IMR-90 (cell line): ENCODE measurements at regions not wholly inside any gene's neighbourhood (a gene's known extent, or its start where the extent isn't known, plus 50 kb on each side); places are given as distances from the start of the nearest gene placed in this dataset.
A peak's percentile ranks its signal among the peaks of the same experiment; 100 is the strongest.

Experiments used
- ATAC-seq: fragments of 200-7000 bp; cut with Tn5 transposase; 2 replicates; pipeline ENCODE4 v1.9.1; 2020; ENCODE audit warnings: low read depth, mild to moderate bottlenecking, moderate library complexity
- BruUV-seq: library from RNA; stranded (reverse); fragments of 400-500 nt; replicated peaks from 2 replicates; lab custom pipeline; 2021; lab: Mats Ljungman, UMichigan
- CTCF ChIA-PET: fragments of 300-600 bp; formaldehyde crosslinking; extraction: SDS; loops from one replicate; lab custom pipeline; 2021; ENCODE audit warnings: antibody characterized with exemption; lab: Yijun Ruan, JAX
- POLR2A ChIA-PET: fragments of 300-600 bp; sonication (Branson Sonifier 250); formaldehyde crosslinking; loops from one replicate; lab custom pipeline; 2022; ENCODE audit warnings: antibody characterized with exemption; ENCODE audit not compliant: unreplicated experiment; lab: Charles Lee
- DNase-seq: peaks from one replicate; pipeline ENCODE4 v3.0.0; 2013
- H2AFZ ChIP-seq: replicated peaks from 2 replicates; pipeline ENCODE3; 2013; ENCODE audit warnings: low read length, mild to moderate bottlenecking; ENCODE audit not compliant: poor library complexity
- H2AK5ac ChIP-seq: 2 replicates; pipeline ENCODE4 v1.6.1; 2013; ENCODE audit warnings: low read depth, low read length, inconsistent platforms
- H2AK9ac ChIP-seq: replicated peaks from 2 replicates; pipeline ENCODE3; 2013; ENCODE audit warnings: mild to moderate bottlenecking, low read depth, low read length, moderate library complexity; ENCODE audit not compliant: poor library complexity
- H2BK120ac ChIP-seq: 2 replicates; pipeline ENCODE4 v1.6.1; 2013; ENCODE audit warnings: low read depth, low read length, inconsistent platforms
- H2BK15ac ChIP-seq: 3 replicates; pipeline ENCODE4 v1.6.1; 2013; ENCODE audit warnings: low read depth, low read length, inconsistent platforms
- H2BK20ac ChIP-seq: 2 replicates; pipeline ENCODE4 v1.6.1; 2013; ENCODE audit warnings: low read depth, mild to moderate bottlenecking, inconsistent platforms, low read length, moderate library complexity
- H2BK5ac ChIP-seq: 2 replicates; pipeline ENCODE4 v1.6.1; 2013; ENCODE audit warnings: mild to moderate bottlenecking, low read depth, low read length, inconsistent platforms; ENCODE audit not compliant: poor library complexity, severe bottlenecking
- H3K14ac ChIP-seq: replicated peaks from 2 replicates; pipeline ENCODE4 v1.6.1; 2013; ENCODE audit warnings: low read depth, low read length, inconsistent platforms
- H3K18ac ChIP-seq: 2 replicates; pipeline ENCODE4 v1.6.1; 2013; ENCODE audit warnings: low read depth, low read length, control low read depth
- H3K23ac ChIP-seq: 2 replicates; pipeline ENCODE4 v1.6.1; 2013; ENCODE audit warnings: low read depth, low read length, inconsistent platforms
- H3K27ac ChIP-seq: 2 replicates; pipeline ENCODE4 v1.5.1; 2013; ENCODE audit warnings: mild to moderate bottlenecking, control low read depth, low read length; ENCODE audit not compliant: insufficient read depth
- H3K27me3 ChIP-seq: 2 replicates; pipeline ENCODE4 v1.6.1; 2013; ENCODE audit warnings: low read length; ENCODE audit not compliant: control insufficient read depth, insufficient read depth
- H3K36me3 ChIP-seq: 2 replicates; pipeline ENCODE4 v1.6.1; 2013; ENCODE audit warnings: low read length, mixed read lengths; ENCODE audit not compliant: control insufficient read depth, insufficient read depth
- H3K4ac ChIP-seq: 2 replicates; pipeline ENCODE4 v1.6.1; 2013; ENCODE audit warnings: low read depth, low read length, inconsistent platforms
- H3K4me1 ChIP-seq: 2 replicates; pipeline ENCODE4 v1.6.1; 2013; ENCODE audit warnings: low read length, mixed read lengths; ENCODE audit not compliant: control insufficient read depth, insufficient read depth
- H3K4me2 ChIP-seq: 2 replicates; pipeline ENCODE4 v1.6.1; 2013; ENCODE audit warnings: low read depth, mild to moderate bottlenecking, control low read depth, low read length, moderate library complexity
- H3K4me3 ChIP-seq: 2 replicates; pipeline ENCODE4 v1.5.1; 2013; ENCODE audit warnings: low read depth, mild to moderate bottlenecking, control low read depth, low read length, moderate library complexity; ENCODE audit not compliant: insufficient read depth
- H3K56ac ChIP-seq: 2 replicates; pipeline ENCODE4 v1.6.1; 2013; ENCODE audit warnings: low read length, inconsistent platforms; ENCODE audit not compliant: insufficient read depth; ENCODE audit errors: extremely low read depth
- H3K79me1 ChIP-seq, 2 experiments: 2 replicates each; pipeline ENCODE4 v1.6.1; 2013; ENCODE audit warnings: low read length in 2 of 2, inconsistent platforms in 1 of 2, low read depth in 1 of 2
- H3K9ac ChIP-seq: 2 replicates; pipeline ENCODE4 v1.6.1; 2013; ENCODE audit warnings: low read depth, low read length, control low read depth
- H3K9me1 ChIP-seq: 2 replicates; pipeline ENCODE4 v1.6.1; 2013; ENCODE audit warnings: low read length, inconsistent platforms; ENCODE audit not compliant: insufficient read depth
- H3K9me3 ChIP-seq: 2 replicates; pipeline ENCODE4 v1.6.1; 2013; ENCODE audit warnings: low read length; ENCODE audit not compliant: control insufficient read depth, insufficient read depth
- H4K20me1 ChIP-seq: 2 replicates; pipeline ENCODE4 v1.6.1; 2013; ENCODE audit warnings: low read length, inconsistent platforms; ENCODE audit not compliant: insufficient read depth
- H4K5ac ChIP-seq: 2 replicates; pipeline ENCODE4 v1.6.1; 2013; ENCODE audit warnings: mild to moderate bottlenecking, low read depth, low read length, control low read depth
- H4K8ac ChIP-seq, 2 experiments: 2 replicates each; pipeline ENCODE4 v1.6.1; 2013; ENCODE audit warnings: low read depth in 2 of 2, low read length in 2 of 2, control low read depth in 1 of 2, inconsistent platforms in 1 of 2
- H4K91ac ChIP-seq: 2 replicates; pipeline ENCODE4 v1.6.1; 2013; ENCODE audit warnings: low read depth, low read length, inconsistent platforms; ENCODE audit not compliant: insufficient read depth
- BHLHE40 ChIP-seq: fragments of 150-350 bp; IDR thresholded peaks from 2 replicates; pipeline ENCODE4 v1.6.1; 2016; ENCODE audit warnings: mild to moderate bottlenecking, low read depth, low read length
- CEBPB ChIP-seq: IDR thresholded peaks from 2 replicates; pipeline ENCODE4 v1.6.1; 2012; ENCODE audit warnings: low read depth, low read length, improper control_type of control experiment
- CHD1 ChIP-seq: IDR thresholded peaks from 2 replicates; pipeline ENCODE4 v1.6.1; 2012; ENCODE audit warnings: low read depth, low read length, improper control_type of control experiment
- FOS ChIP-seq: fragments of 150-350 bp; IDR thresholded peaks from 2 replicates; pipeline ENCODE4 v1.6.1; 2016; ENCODE audit warnings: low read depth, low read length
- MAFK ChIP-seq: IDR thresholded peaks from 2 replicates; pipeline ENCODE4 v1.6.1; 2012; ENCODE audit warnings: low read depth, low read length, improper control_type of control experiment
- MAZ ChIP-seq: IDR thresholded peaks from 2 replicates; pipeline ENCODE4 v1.6.1; 2012; ENCODE audit warnings: low read depth, mild to moderate bottlenecking, low read length, improper control_type of control experiment, moderate library complexity, borderline replicate concordance
- MXI1 ChIP-seq: IDR thresholded peaks from 2 replicates; pipeline ENCODE4 v1.6.1; 2012; ENCODE audit warnings: low read depth, mild to moderate bottlenecking, low read length, moderate library complexity, borderline replicate concordance
- NFE2L2 ChIP-seq: fragments of 150-350 bp; IDR thresholded peaks from 2 replicates; pipeline ENCODE4 v1.6.1; 2016; ENCODE audit warnings: low read depth, mild to moderate bottlenecking, low read length
- POLR2A ChIP-seq: IDR thresholded peaks from 2 replicates; pipeline ENCODE4 v1.6.1; 2012; ENCODE audit warnings: mild to moderate bottlenecking, low read depth, low read length
- RAD21 ChIP-seq: IDR thresholded peaks from 2 replicates; pipeline ENCODE4 v1.6.1; 2012; ENCODE audit warnings: low read length, improper control_type of control experiment
- RCOR1 ChIP-seq: IDR thresholded peaks from 2 replicates; pipeline ENCODE4 v1.6.1; 2012; ENCODE audit warnings: mild to moderate bottlenecking, low read length, improper control_type of control experiment; ENCODE audit not compliant: insufficient replicate concordance
- RFX5 ChIP-seq: IDR thresholded peaks from 2 replicates; pipeline ENCODE4 v1.8.0; 2012; ENCODE audit warnings: low read depth, mild to moderate bottlenecking, low read length, moderate library complexity
- SMC3 ChIP-seq: fragments of 150-350 bp; IDR thresholded peaks from 2 replicates; pipeline ENCODE4 v1.6.1; 2016; ENCODE audit warnings: low read depth, mild to moderate bottlenecking, antibody characterized with exemption, low read length, moderate library complexity
- dilution Hi-C: fragments of 300-500 bp; cut with HindIII; formaldehyde crosslinking; loops from one replicate; pipeline ENCODE4 v1.14.3; 2018; ENCODE audit warnings: low sequenced_read_pairs; ENCODE audit not compliant: unreplicated experiment
- in situ Hi-C: fragments of 300-500 bp; cut with MboI; formaldehyde crosslinking; loops from 3 replicates; pipeline ENCODE4 v1.14.3; 2019; ENCODE audit warnings: low sequenced_read_pairs, inconsistent platforms, mixed read lengths
- intact Hi-C: fragments of 100-400 bp; cut with micrococcal nuclease; formaldehyde crosslinking; loops from 2 replicates; pipeline ENCODE4 v1.10.0; 2022
- TF ChIP-seq, protein P1 (sequence below): conservative IDR thresholded peaks from 2 replicates; pipeline ENCODE4 v1.5.1; 2012; ENCODE audit warnings: mild to moderate bottlenecking, low read depth, low read length, improper control_type of control experiment
- TF ChIP-seq, protein P2 (sequence below): fragments of 150-350 bp; IDR thresholded peaks from 2 replicates; pipeline ENCODE4 v1.6.1; 2016; ENCODE audit warnings: low read depth, mild to moderate bottlenecking, low read length, moderate library complexity, borderline replicate concordance
- TF ChIP-seq, protein P3 (sequence below): fragments of 150-350 bp; IDR thresholded peaks from 2 replicates; pipeline ENCODE4 v1.6.1; 2017; ENCODE audit warnings: mild to moderate bottlenecking, antibody characterized with exemption, low read length, low read depth

DNA sequence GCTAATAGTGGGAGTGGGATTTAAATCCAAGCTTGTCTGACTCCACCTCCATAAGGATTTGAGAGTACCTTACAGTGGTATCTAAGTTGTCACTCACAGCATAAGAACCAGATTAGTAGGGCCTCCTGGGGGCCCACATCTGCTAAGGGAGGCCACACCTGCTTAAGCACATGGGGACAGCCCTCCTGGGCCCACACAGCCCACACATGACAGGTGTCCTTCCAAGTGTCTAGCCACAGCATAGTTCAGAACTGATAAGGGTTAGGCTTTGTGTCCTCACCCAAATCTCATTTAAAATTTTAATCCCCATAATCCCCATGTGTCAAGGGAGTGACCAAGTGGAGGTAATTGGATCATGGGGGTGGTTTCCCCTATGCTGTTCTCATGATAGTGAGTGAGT lies 186.0 kb upstream of the HMGA2 start:
- H3K14ac ChIP-seq, result peak overlapping the region; percentile 96
- ChIA-PET POLR2A (no interaction called here), CTCF (no interaction called here)
- H4K8ac ChIP-seq, result peak overlapping the region; percentile 87 to 97
- peaks cover 11% of the 10 kb centered on the region; the same call in 1 of the 2 replicates for H3K9me1 ChIP-seq
- H4K91ac ChIP-seq, result peak overlapping the region; percentile 94
- H3K27ac ChIP-seq, result peak overlapping the region; percentile 88
- peak overlapping the region; percentile 98 for H2BK5ac ChIP-seq
- TF ChIP-seq CEBPB (no peak), SMC3 (no peak), MAFK (no peak), NFE2L2 (no peak), RCOR1 (no peak), RAD21 (no peak), BHLHE40 (no peak), MAZ (no peak), FOS (no peak), RFX5 (no peak), CHD1 (no peak), MXI1 (no peak), POLR2A (no peak)
- TF ChIP-seq, protein P1, sequence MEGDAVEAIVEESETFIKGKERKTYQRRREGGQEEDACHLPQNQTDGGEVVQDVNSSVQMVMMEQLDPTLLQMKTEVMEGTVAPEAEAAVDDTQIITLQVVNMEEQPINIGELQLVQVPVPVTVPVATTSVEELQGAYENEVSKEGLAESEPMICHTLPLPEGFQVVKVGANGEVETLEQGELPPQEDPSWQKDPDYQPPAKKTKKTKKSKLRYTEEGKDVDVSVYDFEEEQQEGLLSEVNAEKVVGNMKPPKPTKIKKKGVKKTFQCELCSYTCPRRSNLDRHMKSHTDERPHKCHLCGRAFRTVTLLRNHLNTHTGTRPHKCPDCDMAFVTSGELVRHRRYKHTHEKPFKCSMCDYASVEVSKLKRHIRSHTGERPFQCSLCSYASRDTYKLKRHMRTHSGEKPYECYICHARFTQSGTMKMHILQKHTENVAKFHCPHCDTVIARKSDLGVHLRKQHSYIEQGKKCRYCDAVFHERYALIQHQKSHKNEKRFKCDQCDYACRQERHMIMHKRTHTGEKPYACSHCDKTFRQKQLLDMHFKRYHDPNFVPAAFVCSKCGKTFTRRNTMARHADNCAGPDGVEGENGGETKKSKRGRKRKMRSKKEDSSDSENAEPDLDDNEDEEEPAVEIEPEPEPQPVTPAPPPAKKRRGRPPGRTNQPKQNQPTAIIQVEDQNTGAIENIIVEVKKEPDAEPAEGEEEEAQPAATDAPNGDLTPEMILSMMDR, result no peak
- TF ChIP-seq, protein P2, sequence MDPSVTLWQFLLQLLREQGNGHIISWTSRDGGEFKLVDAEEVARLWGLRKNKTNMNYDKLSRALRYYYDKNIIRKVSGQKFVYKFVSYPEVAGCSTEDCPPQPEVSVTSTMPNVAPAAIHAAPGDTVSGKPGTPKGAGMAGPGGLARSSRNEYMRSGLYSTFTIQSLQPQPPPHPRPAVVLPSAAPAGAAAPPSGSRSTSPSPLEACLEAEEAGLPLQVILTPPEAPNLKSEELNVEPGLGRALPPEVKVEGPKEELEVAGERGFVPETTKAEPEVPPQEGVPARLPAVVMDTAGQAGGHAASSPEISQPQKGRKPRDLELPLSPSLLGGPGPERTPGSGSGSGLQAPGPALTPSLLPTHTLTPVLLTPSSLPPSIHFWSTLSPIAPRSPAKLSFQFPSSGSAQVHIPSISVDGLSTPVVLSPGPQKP, result no peak
- TF ChIP-seq, protein P3, sequence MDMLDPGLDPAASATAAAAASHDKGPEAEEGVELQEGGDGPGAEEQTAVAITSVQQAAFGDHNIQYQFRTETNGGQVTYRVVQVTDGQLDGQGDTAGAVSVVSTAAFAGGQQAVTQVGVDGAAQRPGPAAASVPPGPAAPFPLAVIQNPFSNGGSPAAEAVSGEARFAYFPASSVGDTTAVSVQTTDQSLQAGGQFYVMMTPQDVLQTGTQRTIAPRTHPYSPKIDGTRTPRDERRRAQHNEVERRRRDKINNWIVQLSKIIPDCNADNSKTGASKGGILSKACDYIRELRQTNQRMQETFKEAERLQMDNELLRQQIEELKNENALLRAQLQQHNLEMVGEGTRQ, result no peak
- no peaks in the 10 kb centered on the region for H3K27me3 ChIP-seq
- peak overlapping the region; percentile 90 for H3K4ac ChIP-seq
- H4K5ac ChIP-seq, result peak overlapping the region; percentile 97
- no peaks in the 10 kb centered on the region for H3K36me3 ChIP-seq
- peak overlapping the region; percentile 91 for H2BK120ac ChIP-seq
- H2AK5ac ChIP-seq, result peak overlapping the region; percentile 99
- in situ Hi-C loops (no loop called here), intact Hi-C loops (no loop called here), dilution Hi-C loops (no loop called here)
- no peak overlapping the region for H3K9ac ChIP-seq
- peak overlapping the region; percentile 58 for H2AFZ ChIP-seq
- H3K4me3 ChIP-seq, result no peak overlapping the region
- H2BK15ac ChIP-seq, result peak overlapping the region; percentile 62; the same call in 1 of the 3 replicates
- H3K23ac ChIP-seq, result peak overlapping the region; percentile 95
- H2BK20ac ChIP-seq, result peak overlapping the region; percentile 93
- peaks cover 0 to 41% of the 10 kb centered on the region in 2 experiments; a peak in 2 of 4 replicates for H3K79me1 ChIP-seq
- BruUV-seq, result no TSS peak
- peak overlapping the region; percentile 32; the same call in 1 of the 2 replicates for H3K56ac ChIP-seq
- peaks cover 27% of the 10 kb centered on the region for H3K4me1 ChIP-seq
- no peaks in the 10 kb centered on the region for H3K9me3 ChIP-seq
- peak overlapping the region; percentile 89 for H2AK9ac ChIP-seq
- ATAC-seq, result no peak
- H4K20me1 ChIP-seq, result no peaks in the 10 kb centered on the region
- H3K18ac ChIP-seq, result peak overlapping the region; percentile 100
- no peak for DNase-seq
- H3K4me2 ChIP-seq, result no peak overlapping the region
